Muscle layer of colon (tissue), 2 donors: ENCODE measurements at regions not wholly inside any gene's neighbourhood (a gene's known extent, or its start where the extent isn't known, plus 50 kb on each side); places are given as distances from the start of the nearest gene placed in this dataset.

ENCODE experiments used
- H3K27ac ChIP-seq: one replicate; pipeline ENCODE4 v1.7.0; 2013; ENCODE audit warnings: low read depth, mild to moderate bottlenecking, low read length, moderate library complexity
- H3K27me3 ChIP-seq, 2 donors: one replicate each; pipeline ENCODE4 v1.7.0; 2013; ENCODE audit warnings: low read length in 2 of 2, mild to moderate bottlenecking in 2 of 2; ENCODE audit not compliant: insufficient read depth in 2 of 2, control insufficient read depth in 1 of 2
- H3K36me3 ChIP-seq: one replicate; pipeline ENCODE4 v1.7.0; 2013; ENCODE audit warnings: mild to moderate bottlenecking, low read length; ENCODE audit not compliant: insufficient read depth
- H3K4me1 ChIP-seq: one replicate; pipeline ENCODE4 v1.7.0; 2013; ENCODE audit warnings: mild to moderate bottlenecking, low read length; ENCODE audit not compliant: insufficient read depth
- H3K4me3 ChIP-seq, 2 donors: one replicate each; pipeline ENCODE4 v1.7.0; 2013; ENCODE audit warnings: low read length in 2 of 2, low read depth in 1 of 2, mild to moderate bottlenecking in 1 of 2, moderate library complexity in 1 of 2
- H3K9ac ChIP-seq: one replicate; pipeline ENCODE4 v1.7.0; 2013; ENCODE audit warnings: low read length
- H3K9me3 ChIP-seq: one replicate; pipeline ENCODE4 v1.7.0; 2013; ENCODE audit warnings: mild to moderate bottlenecking, low read length
- donor health status: abdominal sarcoma.
- donor health status: Adenocarcinoma of cecum.

GRCh38 chr1:57655161-57655560, 231.3 kb upstream of the DAB1 start:
- Histone ChIP-seq H3K4me1 (no peaks in the 10 kb centered on the region), H3K4me3 (no peak overlapping the region), H3K27ac (no peak overlapping the region), H3K27me3 (no peaks in the 10 kb centered on the region), H3K9ac (no peak overlapping the region), H3K36me3 (no peaks in the 10 kb centered on the region), H3K9me3 (no peaks in the 10 kb centered on the region)

GRCh38 chr1:57644667-57645066, 220.8 kb upstream of the DAB1 start:
- H3K27me3 ChIP-seq, result no peaks in the 10 kb centered on the region
- no peak overlapping the region for H3K9ac ChIP-seq
- H3K9me3 ChIP-seq, result no peaks in the 10 kb centered on the region
- no peak overlapping the region for H3K4me3 ChIP-seq
- H3K4me1 ChIP-seq, result no peaks in the 10 kb centered on the region
- H3K27ac ChIP-seq, result no peak overlapping the region
- no peaks in the 10 kb centered on the region for H3K36me3 ChIP-seq

GRCh38 chr1:57638239-57638638, 214.4 kb upstream of the DAB1 start:
- H3K4me3 ChIP-seq, result no peak overlapping the region
- no peaks in the 10 kb centered on the region for H3K36me3 ChIP-seq
- H3K27ac ChIP-seq, result no peak overlapping the region
- no peaks in the 10 kb centered on the region for H3K9me3 ChIP-seq
- no peaks in the 10 kb centered on the region for H3K4me1 ChIP-seq
- no peak overlapping the region for H3K9ac ChIP-seq
- H3K27me3 ChIP-seq, result no peaks in the 10 kb centered on the region

DNA sequence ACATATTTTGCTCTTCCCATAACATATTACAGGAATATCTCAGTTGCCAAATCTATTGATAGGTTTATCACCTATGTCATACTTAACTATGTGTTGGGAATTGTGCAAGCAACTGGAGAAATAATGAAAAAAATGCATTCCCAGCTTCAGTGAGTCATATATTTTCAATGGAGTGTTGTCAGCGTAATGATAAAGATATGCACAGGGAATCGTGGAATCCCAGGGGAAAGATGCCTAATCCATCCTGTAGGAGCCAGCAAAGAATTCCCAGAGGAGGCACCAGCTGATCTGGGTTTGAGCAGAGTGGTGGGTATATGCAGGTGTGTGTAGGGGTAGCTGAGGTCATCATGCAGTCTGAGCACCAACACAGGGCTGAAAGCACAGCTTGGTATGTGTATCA, 213.3 kb upstream of the DAB1 start:
- no peak overlapping the region for H3K9ac ChIP-seq
- no peaks in the 10 kb centered on the region for H3K36me3 ChIP-seq
- no peak overlapping the region for H3K4me3 ChIP-seq
- H3K9me3 ChIP-seq, result no peaks in the 10 kb centered on the region
- H3K4me1 ChIP-seq, result no peaks in the 10 kb centered on the region
- no peak overlapping the region for H3K27ac ChIP-seq
- no peaks in the 10 kb centered on the region for H3K27me3 ChIP-seq

DNA sequence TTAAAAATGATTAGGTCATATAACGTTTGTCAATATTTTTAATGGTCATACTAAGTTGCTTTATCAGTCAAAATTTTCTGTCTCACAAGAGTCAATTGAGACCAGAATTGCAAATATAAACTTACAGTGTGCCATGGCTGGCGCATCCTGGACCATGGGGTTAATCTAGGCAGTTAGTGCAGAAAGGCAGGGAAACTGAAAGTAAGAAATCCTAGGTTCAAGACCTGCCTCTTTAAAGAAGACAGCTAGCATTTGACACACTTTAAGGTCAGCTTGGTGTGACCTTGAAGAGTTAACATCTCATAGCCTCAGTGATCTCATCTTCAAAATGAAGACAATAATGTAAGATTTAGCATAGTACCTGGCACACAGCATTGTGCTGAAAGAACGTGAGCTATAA, 210.0 kb upstream of the DAB1 start:
- no peak overlapping the region for H3K9ac ChIP-seq

GRCh38 chr1:57633056-57633455, 209.2 kb upstream of the DAB1 start:
- Histone ChIP-seq H3K36me3 (no peaks in the 10 kb centered on the region), H3K27ac (no peak overlapping the region), H3K27me3 (no peaks in the 10 kb centered on the region), H3K4me1 (no peaks in the 10 kb centered on the region), H3K9ac (no peak overlapping the region), H3K4me3 (no peak overlapping the region), H3K9me3 (no peaks in the 10 kb centered on the region)

More for the DNA sequence above, 210.0 kb upstream of the DAB1 start:
- H3K27me3 ChIP-seq, result no peaks in the 10 kb centered on the region
- no peaks in the 10 kb centered on the region for H3K9me3 ChIP-seq
- H3K4me1 ChIP-seq, result no peaks in the 10 kb centered on the region
- H3K27ac ChIP-seq, result no peak overlapping the region
- no peaks in the 10 kb centered on the region for H3K36me3 ChIP-seq
- no peak overlapping the region for H3K4me3 ChIP-seq

- Histone ChIP-seq H3K4me1 (no peaks in the 10 kb centered on the region), H3K4me3 (no peak overlapping the region), H3K9ac (no peak overlapping the region), H3K9me3 (no peaks in the 10 kb centered on the region), H3K27me3 (no peaks in the 10 kb centered on the region), H3K36me3 (no peaks in the 10 kb centered on the region), H3K27ac (no peak overlapping the region)
These were observed 208.5 kb upstream of the DAB1 start for GRCh38 chr1:57632401-57632800.

- H3K9me3 ChIP-seq, result no peaks in the 10 kb centered on the region
- peaks cover 6% of the 10 kb centered on the region for H3K4me1 ChIP-seq
- H3K27ac ChIP-seq, result no peak overlapping the region
- H3K4me3 ChIP-seq, result no peak overlapping the region
- H3K36me3 ChIP-seq, result no peaks in the 10 kb centered on the region
- no peaks in the 10 kb centered on the region for H3K27me3 ChIP-seq
- H3K9ac ChIP-seq, result no peak overlapping the region
These were observed 203.8 kb upstream of the DAB1 start for GRCh38 chr1:57627612-57628011.

DNA sequence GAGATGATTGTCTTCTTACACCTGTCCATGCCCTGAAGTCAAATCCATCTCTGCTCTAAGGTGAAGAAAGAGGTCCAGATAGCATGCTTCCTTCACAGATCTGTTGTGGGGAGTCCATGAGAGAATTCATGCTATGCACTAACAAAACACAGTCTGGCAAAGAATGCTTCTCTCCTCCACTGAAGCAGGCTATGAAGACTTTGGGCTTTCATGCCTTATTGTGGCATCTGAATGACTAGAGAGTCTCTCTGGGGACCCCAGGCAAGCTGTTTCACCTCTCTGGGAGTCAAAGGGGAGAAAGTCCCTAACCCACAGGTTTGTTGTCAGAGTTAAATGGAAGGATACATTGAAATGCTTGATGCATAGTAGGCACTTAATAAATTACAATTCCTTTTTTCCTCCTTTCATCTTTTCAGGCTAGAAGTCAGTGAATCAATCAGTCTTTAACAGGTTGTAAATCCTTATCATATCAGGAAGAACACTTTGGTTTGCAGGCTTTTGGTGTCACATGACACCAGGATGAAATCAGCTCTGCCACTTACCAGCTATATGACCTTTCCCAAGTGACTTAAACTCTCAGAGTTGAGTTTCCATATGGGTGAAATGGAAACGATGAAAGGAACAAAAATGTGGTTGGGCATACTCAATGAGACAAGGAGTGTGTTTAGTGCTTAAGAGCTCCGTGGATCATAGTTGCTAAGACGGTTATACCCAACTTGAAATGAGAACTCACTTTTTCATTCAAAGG, 200.1 kb upstream of the DAB1 start:
- H3K9ac ChIP-seq, result no peak overlapping the region
- H3K27me3 ChIP-seq, result no peaks in the 10 kb centered on the region
- no peaks in the 10 kb centered on the region for H3K9me3 ChIP-seq
- H3K4me3 ChIP-seq, result no peak overlapping the region
- no peak overlapping the region for H3K27ac ChIP-seq
- no peaks in the 10 kb centered on the region for H3K36me3 ChIP-seq
- H3K4me1 ChIP-seq, result peaks cover 6% of the 10 kb centered on the region

DNA sequence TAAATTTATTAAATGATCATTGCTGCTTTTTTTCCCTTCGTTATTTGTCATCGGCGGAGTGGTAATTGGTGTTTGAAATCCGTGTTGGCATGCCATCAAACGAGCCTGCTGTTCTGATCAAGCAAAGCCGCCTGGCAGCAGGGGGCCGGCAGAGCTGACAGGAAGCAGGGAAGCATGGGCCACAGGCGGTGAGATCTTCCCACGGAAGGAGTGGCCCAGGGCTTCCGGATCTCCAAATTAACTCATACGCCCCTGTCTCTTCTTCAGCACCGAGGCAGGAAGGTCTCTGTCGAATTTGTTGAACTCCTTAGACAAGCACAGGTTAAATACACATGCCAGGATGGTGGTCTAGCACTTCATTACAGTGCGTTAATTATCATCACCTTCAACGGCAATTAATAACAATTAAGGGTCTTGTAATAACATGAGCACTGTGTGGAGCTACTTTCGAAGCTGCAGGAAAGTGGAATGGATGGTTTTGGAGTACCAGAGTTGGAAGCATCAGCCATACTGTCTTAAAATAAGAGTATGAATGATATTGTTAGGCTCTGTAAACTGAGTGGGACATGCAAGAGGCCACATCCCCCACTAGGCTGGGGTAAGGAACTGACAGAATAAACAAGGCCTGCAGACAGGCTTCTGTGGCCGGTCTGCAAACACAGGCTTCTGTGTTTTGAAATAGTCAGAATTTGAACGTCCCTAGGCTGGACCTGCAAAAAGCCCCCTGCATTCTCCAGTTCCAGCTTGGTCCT, 199.4 kb upstream of the DAB1 start:
- H3K27me3 ChIP-seq, result no peaks in the 10 kb centered on the region
- no peak overlapping the region for H3K9ac ChIP-seq
- no peak overlapping the region for H3K27ac ChIP-seq
- H3K4me1 ChIP-seq, result peaks cover 6% of the 10 kb centered on the region
- H3K9me3 ChIP-seq, result no peaks in the 10 kb centered on the region
- no peaks in the 10 kb centered on the region for H3K36me3 ChIP-seq
- no peak overlapping the region for H3K4me3 ChIP-seq

- Histone ChIP-seq H3K36me3 (no peaks in the 10 kb centered on the region), H3K27me3 (no peaks in the 10 kb centered on the region), H3K27ac (no peak overlapping the region), H3K4me3 (no peak overlapping the region), H3K9ac (no peak overlapping the region), H3K4me1 (peaks cover 6% of the 10 kb centered on the region), H3K9me3 (no peaks in the 10 kb centered on the region)
These were observed 197.9 kb upstream of the DAB1 start for GRCh38 chr1:57621776-57622175.

GRCh38 chr1:57620605-57621004, 196.7 kb upstream of the DAB1 start:
- H3K4me1 ChIP-seq, result peaks cover 6% of the 10 kb centered on the region
- no peaks in the 10 kb centered on the region for H3K36me3 ChIP-seq
- H3K4me3 ChIP-seq, result no peak overlapping the region
- no peaks in the 10 kb centered on the region for H3K9me3 ChIP-seq
- no peak overlapping the region for H3K27ac ChIP-seq
- H3K9ac ChIP-seq, result no peak overlapping the region
- H3K27me3 ChIP-seq, result no peaks in the 10 kb centered on the region
